CD14-positive monocyte (primary cell): ENCODE measurements at regions not wholly inside any gene's neighbourhood (a gene's known extent, or its start where the extent isn't known, plus 50 kb on each side); places are given as distances from the start of the nearest gene placed in this dataset.

Source experiments
- DNase-seq, 3 donors: peaks; one replicate each; pipeline ENCODE4 v3.0.0-alpha.2; 2011 to 2022
- H2AFZ ChIP-seq: 2 replicates; pipeline ENCODE4 v1.6.0; 2012; ENCODE audit warnings: mild to moderate bottlenecking, low read depth, low read length, inconsistent platforms; ENCODE audit not compliant: insufficient read depth, poor library complexity, severe bottlenecking
- H3K27ac ChIP-seq, 2 donors: 1 replicate in 1 of 2; 2 replicates in 1 of 2; pipeline ENCODE4 v1.5.1; 2012 to 2013; ENCODE audit warnings: low read length in 2 of 2, control low read depth in 1 of 2, inconsistent platforms in 1 of 2, low read depth in 1 of 2, mild to moderate bottlenecking in 1 of 2
- H3K27me3 ChIP-seq, 2 donors: one replicate each; pipeline versions ENCODE4 v1.6.0 to v1.6.1; 2011 to 2013; ENCODE audit warnings: low read length in 2 of 2; ENCODE audit not compliant: control insufficient read depth in 2 of 2, insufficient read depth in 2 of 2
- H3K36me3 ChIP-seq, 2 donors: replicated peaks in 1 of 2; 1 replicate in 1 of 2; 2 replicates in 1 of 2; pipeline versions ENCODE4 v1.5.1 to v1.6.1; 2012 to 2013; ENCODE audit warnings: low read length in 2 of 2, control low read depth in 1 of 2, inconsistent platforms in 1 of 2, mild to moderate bottlenecking in 1 of 2; ENCODE audit not compliant: insufficient read depth in 2 of 2, control insufficient read depth in 1 of 2
- H3K4me1 ChIP-seq, 2 donors: 1 replicate in 1 of 2; 2 replicates in 1 of 2; pipeline versions ENCODE4 v1.5.1 to v1.6.1; 2012 to 2013; ENCODE audit warnings: low read length in 2 of 2, control low read depth in 1 of 2, inconsistent platforms in 1 of 2, mild to moderate bottlenecking in 1 of 2, moderate library complexity in 1 of 2; ENCODE audit not compliant: insufficient read depth in 2 of 2, control insufficient read depth in 1 of 2
- H3K4me2 ChIP-seq: replicated peaks from 2 replicates; pipeline ENCODE3; 2012; ENCODE audit warnings: low read length, moderate library complexity, mild to moderate bottlenecking; ENCODE audit not compliant: poor library complexity, severe bottlenecking; ENCODE audit errors: extremely low read depth
- H3K4me3 ChIP-seq, 3 experiments: fragments of 200-600 bp in 1 of 3; sonication (generic) in 1 of 3; replicated peaks in 1 of 3; 1 replicate in 2 of 3; 2 replicates in 1 of 3; pipeline ENCODE4 v1.5.1; 2011 to 2013; ENCODE audit warnings: low read length in 3 of 3, mild to moderate bottlenecking in 3 of 3, control low read depth in 2 of 3, low read depth in 2 of 3, inconsistent platforms in 1 of 3, moderate library complexity in 1 of 3
- H3K79me2 ChIP-seq: 2 replicates; pipeline ENCODE4 v1.6.0; 2012; ENCODE audit warnings: mild to moderate bottlenecking, control low read depth, inconsistent platforms, low read length, moderate library complexity; ENCODE audit not compliant: insufficient read depth
- H3K9ac ChIP-seq: 2 replicates; pipeline ENCODE4 v1.6.0; 2017; ENCODE audit warnings: low read length, mild to moderate bottlenecking; ENCODE audit not compliant: insufficient read depth, poor library complexity, severe bottlenecking
- H3K9me3 ChIP-seq, 2 donors: replicated peaks in 1 of 2; 1 replicate in 1 of 2; 2 replicates in 1 of 2; pipeline versions ENCODE4 v1.5.1 to v1.6.1; 2012 to 2013; ENCODE audit warnings: low read length in 2 of 2, control low read depth in 1 of 2; ENCODE audit not compliant: control insufficient read depth in 1 of 2, insufficient read depth in 1 of 2
- H4K20me1 ChIP-seq: 2 replicates; pipeline ENCODE4 v1.6.0; 2012; ENCODE audit warnings: mild to moderate bottlenecking, low read length, control low read depth, moderate library complexity; ENCODE audit not compliant: insufficient read depth
- H3K27ac Mint-ChIP-seq, 7 donors: one replicate each; pipeline ENCODE4 v1.8.0; 2020; ENCODE audit warnings: mild to moderate bottlenecking in 7 of 7, mixed read lengths in 7 of 7, moderate library complexity in 6 of 7, inconsistent platforms in 2 of 7
- H3K27me3 Mint-ChIP-seq, 3 donors: one replicate each; pipeline ENCODE4 v1.8.0; 2021 to 2022; ENCODE audit warnings: low read depth in 3 of 3, mild to moderate bottlenecking in 3 of 3, mixed read lengths in 3 of 3, moderate library complexity in 3 of 3, inconsistent platforms in 1 of 3
- H3K36me3 Mint-ChIP-seq, 2 donors: one replicate each; pipeline ENCODE4 v1.8.0; 2020; ENCODE audit warnings: mixed read lengths in 2 of 2, inconsistent platforms in 1 of 2, mild to moderate bottlenecking in 1 of 2
- H3K4me1 Mint-ChIP-seq: one replicate; pipeline ENCODE4 v1.8.0; 2020; ENCODE audit warnings: mild to moderate bottlenecking, mixed read lengths
- H3K4me3 Mint-ChIP-seq, 2 donors: one replicate each; pipeline ENCODE4 v1.8.0; 2020; ENCODE audit warnings: mild to moderate bottlenecking in 2 of 2, mixed read lengths in 2 of 2, moderate library complexity in 1 of 2
- H3K9me3 Mint-ChIP-seq, 7 donors: one replicate each; pipeline ENCODE4 v1.8.0; 2020 to 2022; ENCODE audit warnings: mixed read lengths in 7 of 7, mild to moderate bottlenecking in 6 of 7, moderate library complexity in 6 of 7, inconsistent platforms in 2 of 7
- WGBS: methylation state at CpG from one replicate; pipeline ENCODE4 v1.1.5; 2013; ENCODE audit warnings: missing lambda C conversion rate; ENCODE audit not compliant: insufficient coverage; 5-methylcytosine and 5-hydroxymethylcytosine counted together
- intact Hi-C, 2 donors: fragments of 100-400 bp; cut with micrococcal nuclease; formaldehyde crosslinking; loops; one replicate each; pipeline versions ENCODE4 v1.15.0 to v1.15.1; 2023
- TF ChIP-seq, protein P1 (sequence below): fragments of 200-600 bp; IDR thresholded peaks from one replicate; pipeline ENCODE4 v1.8.0; 2022; ENCODE audit warnings: antibody characterized with exemption, mild to moderate bottlenecking

DNA sequence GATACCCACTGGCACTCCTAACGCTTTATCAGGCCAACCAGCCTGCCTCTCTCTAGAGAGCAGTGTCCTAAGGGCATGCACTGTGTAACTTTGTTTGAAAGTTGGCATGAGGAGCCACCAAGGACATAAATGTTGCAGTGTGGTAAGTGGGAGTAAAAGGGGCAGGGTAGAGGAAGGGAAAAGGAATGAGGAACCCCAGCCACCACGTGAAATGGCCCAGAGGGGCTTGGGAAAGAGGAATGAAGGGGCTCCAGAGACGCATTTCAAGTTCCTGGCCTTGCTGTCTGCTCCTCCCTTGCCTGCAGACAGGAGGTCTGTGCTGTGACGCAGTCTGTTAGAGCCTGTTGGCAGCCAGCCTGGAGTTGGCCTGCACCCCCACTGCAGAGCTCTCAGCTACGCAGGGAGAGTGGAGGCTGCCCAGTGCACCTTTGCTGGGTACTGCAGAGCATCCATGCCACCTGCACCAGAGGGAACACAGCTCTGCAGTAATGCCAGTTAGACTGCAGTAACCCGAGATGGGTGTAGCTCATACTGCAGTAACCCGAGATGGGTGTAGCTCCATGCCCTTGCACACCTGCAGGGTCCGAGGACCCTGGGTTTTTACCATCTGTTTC, 86.8 kb upstream of the SNAP25 start:
- Histone ChIP-seq H3K27ac (no peak overlapping the region), H3K27me3 (no peaks in the 10 kb centered on the region), H4K20me1 (no peaks in the 10 kb centered on the region), H3K4me3 (no peak overlapping the region), H3K9me3 (no peaks in the 10 kb centered on the region), H3K4me1 (no peaks in the 10 kb centered on the region), H3K9ac (no peak overlapping the region), H2AFZ (no peak overlapping the region), H3K36me3 (no peaks in the 10 kb centered on the region), H3K79me2 (no peaks in the 10 kb centered on the region), H3K4me2 (no peak overlapping the region)
- no peaks in the 10 kb centered on the region for H3K36me3 Mint-ChIP-seq
- H3K4me1 Mint-ChIP-seq = no peaks in the 10 kb centered on the region
- intact Hi-C loops = no loop called here
- H3K27ac Mint-ChIP-seq = no peak overlapping the region
- H3K9me3 Mint-ChIP-seq = peaks cover 0 to 5% (median 2%) of the 10 kb centered on the region in 7 donors
- no peak for DNase-seq
- peaks cover 1 to 2% (median 2%) of the 10 kb centered on the region in 3 donors for H3K27me3 Mint-ChIP-seq
- no peak overlapping the region for H3K4me3 Mint-ChIP-seq
- WGBS = 86% methylated on average over 7 of the region's 8 CpGs
- TF ChIP-seq, protein P1, sequence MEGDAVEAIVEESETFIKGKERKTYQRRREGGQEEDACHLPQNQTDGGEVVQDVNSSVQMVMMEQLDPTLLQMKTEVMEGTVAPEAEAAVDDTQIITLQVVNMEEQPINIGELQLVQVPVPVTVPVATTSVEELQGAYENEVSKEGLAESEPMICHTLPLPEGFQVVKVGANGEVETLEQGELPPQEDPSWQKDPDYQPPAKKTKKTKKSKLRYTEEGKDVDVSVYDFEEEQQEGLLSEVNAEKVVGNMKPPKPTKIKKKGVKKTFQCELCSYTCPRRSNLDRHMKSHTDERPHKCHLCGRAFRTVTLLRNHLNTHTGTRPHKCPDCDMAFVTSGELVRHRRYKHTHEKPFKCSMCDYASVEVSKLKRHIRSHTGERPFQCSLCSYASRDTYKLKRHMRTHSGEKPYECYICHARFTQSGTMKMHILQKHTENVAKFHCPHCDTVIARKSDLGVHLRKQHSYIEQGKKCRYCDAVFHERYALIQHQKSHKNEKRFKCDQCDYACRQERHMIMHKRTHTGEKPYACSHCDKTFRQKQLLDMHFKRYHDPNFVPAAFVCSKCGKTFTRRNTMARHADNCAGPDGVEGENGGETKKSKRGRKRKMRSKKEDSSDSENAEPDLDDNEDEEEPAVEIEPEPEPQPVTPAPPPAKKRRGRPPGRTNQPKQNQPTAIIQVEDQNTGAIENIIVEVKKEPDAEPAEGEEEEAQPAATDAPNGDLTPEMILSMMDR = no peak

- H3K4me1 ChIP-seq = no peaks in the 10 kb centered on the region
- H3K4me1 Mint-ChIP-seq = no peaks in the 10 kb centered on the region
These were observed 86.2 kb upstream of the SNAP25 start for GRCh38 chr20:10132387-10132786.

More at GRCh38 chr20:10132387-10132786, 86.2 kb upstream of the SNAP25 start:
- 97% methylated on average over 4 of the region's 7 CpGs for WGBS
- H3K4me2 ChIP-seq = no peak overlapping the region
- H3K27me3 ChIP-seq = no peaks in the 10 kb centered on the region
- no peak overlapping the region for H3K27ac Mint-ChIP-seq
- H3K79me2 ChIP-seq = no peaks in the 10 kb centered on the region
- H3K9me3 Mint-ChIP-seq = peaks cover 0 to 5% (median 1%) of the 10 kb centered on the region in 7 donors
- TF ChIP-seq, protein P1 = no peak
- no peak overlapping the region for H3K27ac ChIP-seq
- H3K27me3 Mint-ChIP-seq = peaks cover 0 to 2% (median 1%) of the 10 kb centered on the region in 3 donors
- no peak overlapping the region for H3K4me3 ChIP-seq
- no peaks in the 10 kb centered on the region for H3K36me3 Mint-ChIP-seq
- no peak for DNase-seq
- no peaks in the 10 kb centered on the region for H4K20me1 ChIP-seq
- H3K9ac ChIP-seq = no peak overlapping the region
- no peaks in the 10 kb centered on the region for H3K36me3 ChIP-seq
- H3K9me3 ChIP-seq = no peaks in the 10 kb centered on the region
- H2AFZ ChIP-seq = no peak overlapping the region
- intact Hi-C loops = no loop called here
- no peak overlapping the region for H3K4me3 Mint-ChIP-seq
